Astrocyte of the spinal cord (primary cell): ENCODE measurements at regions not wholly inside any gene's neighbourhood (a gene's known extent, or its start where the extent isn't known, plus 50 kb on each side); places are given as distances from the start of the nearest gene placed in this dataset.

Experiments
- DNase-seq: peaks from one replicate; pipeline ENCODE4 v3.0.0; 2011; ENCODE audit warnings: low read depth, low spot score
- H3K4me3 ChIP-seq: 2 replicates; pipeline ENCODE4 v1.5.1; 2011; ENCODE audit warnings: low read depth, mild to moderate bottlenecking, low read length, moderate library complexity
- in situ Hi-C: cut with HindIII; loops from 2 replicates; pipeline ENCODE4 v1.10.0; 2017; ENCODE audit warnings: low sequenced_read_pairs
- TF ChIP-seq, protein P1 (sequence below): IDR thresholded peaks from 2 replicates; pipeline ENCODE4 v1.5.1; 2012; ENCODE audit warnings: low read depth, mild to moderate bottlenecking, low read length, inconsistent platforms

DNA sequence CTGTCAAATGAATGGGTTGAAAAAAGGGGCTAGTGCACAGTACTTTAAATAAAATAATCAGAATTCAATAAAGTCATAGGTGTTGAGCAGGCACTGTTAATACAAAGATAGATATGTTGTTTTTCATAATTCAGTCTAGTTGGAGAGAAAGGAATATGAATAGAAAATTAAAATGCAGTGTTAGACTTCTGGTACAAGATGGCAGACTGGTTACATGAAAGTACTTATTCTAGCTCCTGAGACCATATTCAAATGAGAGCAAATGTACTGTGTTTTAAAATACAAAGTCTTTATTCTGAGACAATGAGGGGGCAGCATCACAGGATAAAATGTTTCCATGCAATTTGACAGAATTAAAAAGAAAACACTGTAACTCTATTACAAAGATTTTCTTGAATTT, 542.1 kb downstream of the COL11A1 start:
- TF ChIP-seq, protein P1, sequence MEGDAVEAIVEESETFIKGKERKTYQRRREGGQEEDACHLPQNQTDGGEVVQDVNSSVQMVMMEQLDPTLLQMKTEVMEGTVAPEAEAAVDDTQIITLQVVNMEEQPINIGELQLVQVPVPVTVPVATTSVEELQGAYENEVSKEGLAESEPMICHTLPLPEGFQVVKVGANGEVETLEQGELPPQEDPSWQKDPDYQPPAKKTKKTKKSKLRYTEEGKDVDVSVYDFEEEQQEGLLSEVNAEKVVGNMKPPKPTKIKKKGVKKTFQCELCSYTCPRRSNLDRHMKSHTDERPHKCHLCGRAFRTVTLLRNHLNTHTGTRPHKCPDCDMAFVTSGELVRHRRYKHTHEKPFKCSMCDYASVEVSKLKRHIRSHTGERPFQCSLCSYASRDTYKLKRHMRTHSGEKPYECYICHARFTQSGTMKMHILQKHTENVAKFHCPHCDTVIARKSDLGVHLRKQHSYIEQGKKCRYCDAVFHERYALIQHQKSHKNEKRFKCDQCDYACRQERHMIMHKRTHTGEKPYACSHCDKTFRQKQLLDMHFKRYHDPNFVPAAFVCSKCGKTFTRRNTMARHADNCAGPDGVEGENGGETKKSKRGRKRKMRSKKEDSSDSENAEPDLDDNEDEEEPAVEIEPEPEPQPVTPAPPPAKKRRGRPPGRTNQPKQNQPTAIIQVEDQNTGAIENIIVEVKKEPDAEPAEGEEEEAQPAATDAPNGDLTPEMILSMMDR, result no peak
- in situ Hi-C loops, result no loop called here
- no peak for DNase-seq
- H3K4me3 ChIP-seq, result no peak overlapping the region

DNA sequence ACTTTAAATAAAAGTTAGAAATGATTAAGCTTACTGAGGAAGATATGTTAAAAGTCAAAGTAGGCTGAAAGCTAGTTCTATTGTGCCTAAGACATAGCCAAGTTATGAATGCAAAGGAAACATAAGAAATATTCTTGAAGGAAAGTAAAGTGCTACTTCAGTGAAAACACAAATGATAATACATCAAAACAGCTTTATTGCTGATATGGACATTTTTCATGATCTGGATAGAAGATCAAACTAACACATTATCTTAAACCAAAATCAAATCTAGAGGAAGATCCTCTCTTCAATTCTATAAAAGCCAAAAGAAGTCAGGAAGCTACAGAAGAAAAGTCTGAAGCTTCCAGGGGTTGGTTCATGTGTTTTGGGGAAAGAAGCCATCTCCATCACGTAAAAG, 545.9 kb downstream of the COL11A1 start:
- H3K4me3 ChIP-seq, result no peak overlapping the region
- in situ Hi-C loops, result no loop called here
- TF ChIP-seq, protein P1, result no peak
- DNase-seq, result no peak

DNA sequence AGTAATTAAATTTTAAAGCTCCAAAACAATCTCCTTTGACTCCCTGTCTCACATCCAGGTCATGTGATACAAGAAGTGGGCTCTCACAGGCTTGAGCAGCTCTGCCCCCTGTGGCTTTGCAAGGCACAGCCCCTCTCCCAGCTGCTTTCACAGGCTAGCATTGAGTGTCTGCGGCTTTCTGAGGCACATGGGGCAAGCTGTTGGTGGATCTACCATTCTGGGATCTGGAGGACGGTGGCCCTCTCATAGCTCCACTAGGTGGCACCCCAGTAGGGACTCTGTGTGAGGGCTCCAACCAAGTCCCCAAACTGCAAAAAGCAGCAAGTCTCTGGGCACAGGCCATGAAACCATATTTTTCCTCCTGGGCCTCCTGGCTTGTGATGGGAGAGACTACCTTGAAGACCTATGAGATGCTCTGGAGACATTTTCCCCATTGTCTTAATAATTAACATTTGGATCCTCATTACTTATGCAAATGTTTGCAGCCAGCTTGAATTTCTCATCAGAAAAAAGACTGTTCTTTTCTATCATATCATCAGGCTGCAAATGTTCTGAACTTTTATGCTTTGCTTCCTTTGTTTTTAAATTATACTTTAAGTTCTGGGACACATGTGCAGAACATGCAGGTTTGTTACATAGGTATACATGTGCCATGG, 554.1 kb upstream of the OLFM3 start:
- TF ChIP-seq, protein P1, result peak; percentile 44
- DNase-seq, result peak; percentile 1
- H3K4me3 ChIP-seq, result no peak overlapping the region
- in situ Hi-C loops, result no loop called here

DNA sequence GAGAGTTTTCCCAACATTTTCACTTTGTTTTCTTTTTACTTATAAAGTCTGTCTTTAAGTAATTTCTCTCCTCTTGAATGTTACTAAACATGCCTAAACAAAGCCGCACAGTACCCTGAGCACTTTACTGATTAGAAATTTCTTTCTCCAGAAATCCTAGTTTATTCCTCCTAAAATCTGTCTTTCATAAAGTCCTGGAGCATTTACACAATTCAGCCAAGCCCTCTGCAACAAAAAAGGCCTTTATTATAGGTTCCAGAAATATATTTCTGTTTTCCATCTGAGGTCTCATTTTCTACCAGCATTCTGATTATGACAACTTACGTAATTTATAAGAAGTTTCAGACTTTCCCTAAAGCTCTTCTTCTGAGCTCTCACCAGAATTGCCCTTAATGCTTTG, 549.5 kb upstream of the OLFM3 start:
- in situ Hi-C loops, result no loop called here
- no peak for DNase-seq
- TF ChIP-seq, protein P1, result no peak
- no peak overlapping the region for H3K4me3 ChIP-seq

DNA sequence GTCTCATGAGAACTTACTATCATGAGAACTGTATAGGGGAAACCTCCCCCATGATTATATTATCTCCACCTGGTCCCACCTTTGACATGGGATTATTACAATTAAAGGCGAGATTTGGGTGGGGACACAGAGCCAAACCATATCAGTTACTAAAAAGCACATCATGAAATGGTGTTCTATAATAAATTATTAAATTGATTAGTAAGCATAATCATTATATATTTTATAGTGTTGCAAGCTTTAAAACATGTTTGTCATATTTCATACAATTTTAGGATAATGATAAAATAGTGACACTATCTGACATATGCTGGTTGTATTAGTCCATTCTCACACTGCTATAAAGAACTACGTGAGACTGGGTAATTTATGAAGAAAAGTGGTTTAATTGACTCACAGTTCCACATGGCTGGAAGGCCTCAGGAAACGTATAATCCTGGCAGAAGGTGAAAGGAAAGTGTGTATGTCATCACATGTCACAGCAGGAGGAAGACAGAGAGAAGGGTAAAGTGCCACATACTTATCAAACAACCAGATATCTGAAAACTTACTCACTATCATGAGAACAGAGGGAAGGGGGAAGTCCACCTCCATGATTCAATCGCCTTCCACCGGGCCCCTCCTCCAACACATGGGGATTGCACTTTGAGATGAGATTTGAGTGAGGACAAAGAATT, 539.2 kb upstream of the OLFM3 start:
- no peak overlapping the region for H3K4me3 ChIP-seq
- in situ Hi-C loops, result no loop called here
- no peak for DNase-seq
- TF ChIP-seq, protein P1, result no peak

DNA sequence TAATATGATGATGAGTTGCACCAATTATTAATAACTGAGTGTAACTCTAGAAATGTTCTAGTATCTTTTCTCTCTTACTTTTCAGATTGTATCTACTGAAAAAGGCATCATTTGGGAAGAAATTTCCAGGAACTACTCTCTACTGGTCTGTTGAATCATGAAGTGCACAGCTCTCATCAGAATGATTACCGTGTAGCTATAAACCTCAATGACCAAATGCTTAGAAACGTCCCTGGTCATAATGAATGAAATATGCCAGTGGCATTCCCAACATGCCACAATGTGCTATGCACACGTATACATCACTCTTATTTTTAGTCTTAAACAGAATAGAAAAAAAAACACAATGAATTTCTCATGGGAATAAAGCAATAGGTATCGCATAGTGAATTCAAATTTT, 534.3 kb upstream of the OLFM3 start:
- no peak overlapping the region for H3K4me3 ChIP-seq
- in situ Hi-C loops, result no loop called here
- TF ChIP-seq, protein P1, result no peak
- no peak for DNase-seq
